GM12878 (cell line): ENCODE measurements at regions not wholly inside any gene's neighbourhood (a gene's known extent, or its start where the extent isn't known, plus 50 kb on each side); places are given as distances from the start of the nearest gene placed in this dataset.

Source experiments
- ATAC-seq: fragments of 200-7000 bp; cut with Tn5 transposase; 3 replicates; pipeline ENCODE4 v1.9.1; 2020; ENCODE audit warnings: mild to moderate bottlenecking, moderate library complexity
- BruUV-seq: library from RNA; stranded (reverse); fragments of 400-500 nt; replicated peaks from 2 replicates; lab custom pipeline; 2021; lab: Mats Ljungman, UMichigan
- CTCF ChIA-PET: fragments of 300-600 bp; sonication (Branson Sonifier 250); formaldehyde crosslinking; extraction: SDS; loops from one replicate; lab custom pipeline; 2021; ENCODE audit warnings: inconsistent platforms; lab: Yijun Ruan, JAX
- POLR2A ChIA-PET: fragments of 350-600 bp; formaldehyde crosslinking; extraction: SDS; loops from one replicate; lab custom pipeline; 2021; ENCODE audit warnings: inconsistent platforms; lab: Charles Lee
- RAD21 ChIA-PET: fragments of 300-600 bp; sonication (Branson Sonifier 250); formaldehyde crosslinking; loops from one replicate; lab custom pipeline; 2023; ENCODE audit warnings: antibody characterized with exemption; ENCODE audit not compliant: unreplicated experiment; lab: Charles Lee
- SMC1A ChIA-PET: fragments of 300-600 bp; sonication (Branson Sonifier 250); formaldehyde crosslinking; loops from one replicate; lab custom pipeline; 2023; ENCODE audit not compliant: unreplicated experiment, uncharacterized antibody; lab: Charles Lee
- DNase-seq: peaks from one replicate; pipeline ENCODE4 v3.0.0-alpha.2; 2011; ENCODE audit warnings: low read depth, low spot score
- FAIRE-seq: peaks from 3 replicates; lab custom pipeline; 2011; peaks lifted over from hg19 to GRCh38; lab: Jason Lieb, UNC
- H2AFZ ChIP-seq: 2 replicates; pipeline ENCODE4 v1.6.0; 2011; ENCODE audit warnings: low read depth, low read length, control low read depth; ENCODE audit not compliant: control insufficient read depth
- H3K27ac ChIP-seq: 2 replicates; pipeline ENCODE4 v1.5.1; 2011; ENCODE audit warnings: control low read depth; ENCODE audit not compliant: control insufficient read depth, insufficient read depth
- H3K27me3 ChIP-seq, 2 experiments: replicated peaks in 1 of 2; 2 replicates each; pipeline versions ENCODE4 v1.6.0 to v1.6.1; 2011; ENCODE audit warnings: low read length in 1 of 2; ENCODE audit not compliant: control insufficient read depth in 2 of 2, insufficient read depth in 2 of 2
- H3K36me3 ChIP-seq, 2 experiments: 2 replicates each; pipeline ENCODE4 v1.5.1; 2011; ENCODE audit warnings: low read length in 1 of 2; ENCODE audit not compliant: control insufficient read depth in 2 of 2, insufficient read depth in 2 of 2
- H3K4me1 ChIP-seq: 2 replicates; pipeline ENCODE4 v1.6.1; 2011; ENCODE audit warnings: mild to moderate bottlenecking, low read length, moderate library complexity, mixed read lengths; ENCODE audit not compliant: control insufficient read depth, insufficient read depth
- H3K4me2 ChIP-seq: 2 replicates; pipeline ENCODE4 v1.6.0; 2011; ENCODE audit warnings: control low read depth; ENCODE audit not compliant: control insufficient read depth, insufficient read depth
- H3K4me3 ChIP-seq: fragments of 200-600 bp; sonication (generic); 2 replicates; pipeline ENCODE4 v1.5.1; 2016
- H3K79me2 ChIP-seq: 2 replicates; pipeline ENCODE4 v1.6.0; 2011; ENCODE audit warnings: low read length; ENCODE audit not compliant: control insufficient read depth, insufficient read depth
- H3K9ac ChIP-seq: 2 replicates; pipeline ENCODE4 v1.8.0; 2011; ENCODE audit warnings: low read length, control low read depth, mixed read lengths; ENCODE audit not compliant: control insufficient read depth, insufficient read depth
- H3K9me3 ChIP-seq: replicated peaks from 3 replicates; pipeline ENCODE4 v1.5.1; 2011; ENCODE audit warnings: mild to moderate bottlenecking, low read length; ENCODE audit not compliant: control insufficient read depth, insufficient read depth
- H4K20me1 ChIP-seq: 2 replicates; pipeline ENCODE4 v1.6.0; 2011; ENCODE audit not compliant: control insufficient read depth, insufficient read depth
- EZH2 ChIP-seq: IDR thresholded peaks from 2 replicates; pipeline ENCODE4 v1.6.1; 2012; ENCODE audit warnings: low read depth, mild to moderate bottlenecking, control low read depth, inconsistent platforms, low read length, borderline replicate concordance; ENCODE audit not compliant: control insufficient read depth
- NFXL1 ChIP-seq: fragments of 450-650 bp; IDR thresholded peaks from 2 replicates; pipeline ENCODE4 v1.6.1; 2017; ENCODE audit warnings: antibody characterized with exemption, mild to moderate bottlenecking, borderline replicate concordance
- SREBF2 ChIP-seq: IDR thresholded peaks from 2 replicates; pipeline ENCODE4 v1.6.1; 2012; ENCODE audit warnings: mild to moderate bottlenecking, low read length
- YBX1 ChIP-seq: fragments of 450-650 bp; IDR thresholded peaks from 2 replicates; pipeline ENCODE4 v1.6.1; 2016; ENCODE audit warnings: antibody characterized with exemption
- ZNF274 ChIP-seq: IDR thresholded peaks from one replicate; pipeline ENCODE4 v1.8.0; 2011; ENCODE audit not compliant: insufficient read length, insufficient read depth
- ZZZ3 ChIP-seq: IDR thresholded peaks from 2 replicates; pipeline ENCODE4 v1.6.1; 2011; ENCODE audit warnings: low read depth; ENCODE audit not compliant: control insufficient read depth, insufficient read length
- WGBS: methylation state at CpG from one replicate; pipeline ENCODE4 v1.1.6; 2016; ENCODE audit warnings: low lambda C conversion rate; ENCODE audit not compliant: insufficient replicate concordance, insufficient coverage; ENCODE audit errors: missing lambda C conversion rate; 5-methylcytosine and 5-hydroxymethylcytosine counted together
- in situ Hi-C: fragments of 300-500 bp; cut with MboI; formaldehyde crosslinking; loops from 9 replicates; pipeline ENCODE4 v1.14.3; 2018; ENCODE audit warnings: mixed read lengths
- intact Hi-C: fragments of 100-400 bp; cut with micrococcal nuclease; formaldehyde crosslinking; loops from one replicate; pipeline ENCODE4 v1.14.2; 2022; ENCODE audit not compliant: unreplicated experiment
- TF ChIP-seq, protein P1 (sequence below), 3 experiments: IDR thresholded peaks in 2 of 3; conservative IDR thresholded peaks in 1 of 3; 2 replicates each; pipeline ENCODE4 v1.5.1; 2011; ENCODE audit warnings: low read depth in 3 of 3, low read length in 3 of 3, mild to moderate bottlenecking in 3 of 3, control low read depth in 2 of 3, moderate library complexity in 2 of 3, inconsistent platforms in 1 of 3, mixed read lengths in 1 of 3; ENCODE audit not compliant: control insufficient read depth in 2 of 3, insufficient read depth in 1 of 3; ENCODE audit errors: extremely low read depth in 1 of 3
- TF ChIP-seq, protein P2 (sequence below): fragments of 450-650 bp; IDR thresholded peaks from 2 replicates; pipeline ENCODE4 v1.6.1; 2016; ENCODE audit warnings: mild to moderate bottlenecking

DNA sequence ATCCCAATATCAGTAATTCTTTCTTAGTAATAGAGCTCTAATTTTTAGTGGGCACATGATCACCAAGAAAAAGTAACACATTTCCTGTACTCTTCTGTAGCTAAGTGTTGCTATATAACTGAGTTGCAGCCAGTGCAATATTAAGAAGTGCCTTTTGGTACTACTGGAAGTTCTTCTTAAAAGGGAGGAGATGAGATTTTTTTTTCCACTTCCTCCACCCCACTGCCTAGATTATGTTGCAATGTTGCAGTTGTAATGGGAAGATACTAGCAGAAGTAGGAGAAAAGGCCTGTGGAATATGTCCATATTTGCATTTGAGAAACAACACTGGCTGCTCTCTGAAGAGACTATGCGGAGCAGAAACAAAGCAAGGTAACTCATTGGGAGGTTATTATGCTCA lies 280.6 kb upstream of the ANO5 start:
- POLR2A ChIA-PET = no interaction called here
- no peaks in the 10 kb centered on the region for H3K79me2 ChIP-seq
- RAD21 ChIA-PET = no interaction called here
- H3K4me2 ChIP-seq = no peak overlapping the region
- in situ Hi-C loops (no loop called here), intact Hi-C loops (no loop called here)
- H3K27me3 ChIP-seq = no peaks in the 10 kb centered on the region
- DNase-seq = no peak
- TF ChIP-seq, protein P1, sequence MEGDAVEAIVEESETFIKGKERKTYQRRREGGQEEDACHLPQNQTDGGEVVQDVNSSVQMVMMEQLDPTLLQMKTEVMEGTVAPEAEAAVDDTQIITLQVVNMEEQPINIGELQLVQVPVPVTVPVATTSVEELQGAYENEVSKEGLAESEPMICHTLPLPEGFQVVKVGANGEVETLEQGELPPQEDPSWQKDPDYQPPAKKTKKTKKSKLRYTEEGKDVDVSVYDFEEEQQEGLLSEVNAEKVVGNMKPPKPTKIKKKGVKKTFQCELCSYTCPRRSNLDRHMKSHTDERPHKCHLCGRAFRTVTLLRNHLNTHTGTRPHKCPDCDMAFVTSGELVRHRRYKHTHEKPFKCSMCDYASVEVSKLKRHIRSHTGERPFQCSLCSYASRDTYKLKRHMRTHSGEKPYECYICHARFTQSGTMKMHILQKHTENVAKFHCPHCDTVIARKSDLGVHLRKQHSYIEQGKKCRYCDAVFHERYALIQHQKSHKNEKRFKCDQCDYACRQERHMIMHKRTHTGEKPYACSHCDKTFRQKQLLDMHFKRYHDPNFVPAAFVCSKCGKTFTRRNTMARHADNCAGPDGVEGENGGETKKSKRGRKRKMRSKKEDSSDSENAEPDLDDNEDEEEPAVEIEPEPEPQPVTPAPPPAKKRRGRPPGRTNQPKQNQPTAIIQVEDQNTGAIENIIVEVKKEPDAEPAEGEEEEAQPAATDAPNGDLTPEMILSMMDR (IDR thresholded peaks at IDR 0.05 in 2 of 3, conservative IDR thresholded peaks at IDR 0.05 in 1 of 3; ENCODE audit: control insufficient read depth in 2 of 3, extremely low read depth in 1 of 3, insufficient read depth in 1 of 3, low read depth in 3 of 3, low read length in 3 of 3) = no peak
- TF ChIP-seq ZZZ3 = no peak
- TF ChIP-seq, protein P2, sequence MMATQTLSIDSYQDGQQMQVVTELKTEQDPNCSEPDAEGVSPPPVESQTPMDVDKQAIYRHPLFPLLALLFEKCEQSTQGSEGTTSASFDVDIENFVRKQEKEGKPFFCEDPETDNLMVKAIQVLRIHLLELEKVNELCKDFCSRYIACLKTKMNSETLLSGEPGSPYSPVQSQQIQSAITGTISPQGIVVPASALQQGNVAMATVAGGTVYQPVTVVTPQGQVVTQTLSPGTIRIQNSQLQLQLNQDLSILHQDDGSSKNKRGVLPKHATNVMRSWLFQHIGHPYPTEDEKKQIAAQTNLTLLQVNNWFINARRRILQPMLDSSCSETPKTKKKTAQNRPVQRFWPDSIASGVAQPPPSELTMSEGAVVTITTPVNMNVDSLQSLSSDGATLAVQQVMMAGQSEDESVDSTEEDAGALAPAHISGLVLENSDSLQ = no peak
- no peak for TF ChIP-seq SREBF2
- no peak for TF ChIP-seq EZH2
- no peak for TF ChIP-seq NFXL1
- TF ChIP-seq YBX1 = no peak
- TF ChIP-seq ZNF274 = no peak
- no peaks in the 10 kb centered on the region for H4K20me1 ChIP-seq
- no peaks in the 10 kb centered on the region; the same call in 2 of the 3 replicates for H3K9me3 ChIP-seq
- SMC1A ChIA-PET = interaction anchor here (0.6 kb wide), 1 partner anchor 92 kb away, joined by 3 read pairs; no protein-coding TSS in a partner anchor
- no peak overlapping the region for H2AFZ ChIP-seq
- no peak for ATAC-seq
- FAIRE-seq = no peak
- H3K9ac ChIP-seq = no peak overlapping the region
- no TSS peak for BruUV-seq
- CTCF ChIA-PET = no interaction called here
- H3K36me3 ChIP-seq = no peaks in the 10 kb centered on the region
- WGBS = 89% methylated on average over 1 of the region's 1 CpG
- H3K27ac ChIP-seq = no peak overlapping the region
- no peak overlapping the region for H3K4me3 ChIP-seq
- no peaks in the 10 kb centered on the region for H3K4me1 ChIP-seq
